ENCODE measurements at regions not wholly inside any gene's neighbourhood (a gene's known extent, or its start where the extent isn't known, plus 50 kb on each side); places are given as distances from the start of the nearest gene placed in this dataset.
A peak's percentile ranks its signal among the peaks of the same experiment; 100 is the strongest.

- no peak for DNase-seq (ENCODE audit: low read depth in 1 of 2, low spot score in 2 of 2)
- Histone ChIP-seq H3K56ac (replicated peaks; ENCODE audit: insufficient read length, low read depth, low read length) (no peak overlapping the region), H4K5ac (ENCODE audit: insufficient read length, low read depth, low read length) (no peak overlapping the region), H3K18ac (ENCODE audit: extremely low read depth, low read length) (0 out of 2 replicates have a peak overlapping the region, but pooled peaks have one; percentile 14), H3K4me2 (ENCODE audit: insufficient read depth in 1 of 2, low read depth in 2 of 2, low read length in 2 of 2) (peak overlapping the region in 1 of 2 experiments; percentile 15; a peak in 1 of 4 replicates), H4K20me1 (replicated peaks in 1 of 2; ENCODE audit: control insufficient read depth in 1 of 2, insufficient read depth in 2 of 2, low read length in 2 of 2) (no peaks in the 10 kb centered on the region), H3K4ac (replicated peaks; ENCODE audit: insufficient read length, low read depth, low read length) (no peak overlapping the region), H2BK20ac (ENCODE audit: low read length) (no peak overlapping the region), H4K91ac (replicated peaks; ENCODE audit: insufficient read length, low read length) (no peak overlapping the region), H4K8ac (ENCODE audit: extremely low read depth, insufficient read depth, low read length) (no peak overlapping the region), H3K27me3 (replicated peaks in 1 of 4; ENCODE audit: control insufficient read depth in 3 of 4, extremely low read depth in 1 of 4, insufficient read depth in 3 of 4, low read length in 3 of 4) (peaks cover 2 to 8% (median 6%) of the 10 kb centered on the region in 4 experiments; a peak in 4 of 7 replicates), H3K79me2 (ENCODE audit: control insufficient read depth in 1 of 2, insufficient read depth in 2 of 2, low read length in 2 of 2) (no peaks in the 10 kb centered on the region), H3K14ac (ENCODE audit: insufficient read length) (no peak overlapping the region), H2BK120ac (replicated peaks; ENCODE audit: low read depth, low read length) (no peak overlapping the region), H3K23ac (ENCODE audit: insufficient read length) (no peak overlapping the region), H2AK5ac (ENCODE audit: low read depth, low read length) (peak overlapping the region; percentile 19; the same call in 1 of the 2 replicates), H3K4me3 (ENCODE audit: extremely low read depth in 1 of 4, insufficient read depth in 2 of 4, low read depth in 3 of 4, low read length in 4 of 4) (no peak overlapping the region), H3K23me2 (ENCODE audit: low read depth, low read length) (no peaks in the 10 kb centered on the region), H3K36me3 (ENCODE audit: control insufficient read depth in 2 of 4, insufficient read depth in 4 of 4, low read length in 3 of 4) (no peaks in the 10 kb centered on the region), H3K79me1 (ENCODE audit: low read depth, low read length) (no peaks in the 10 kb centered on the region), H2BK5ac (ENCODE audit: low read depth, low read length) (no peak overlapping the region), H3K9me3 (ENCODE audit: insufficient read depth in 2 of 2, low read depth in 1 of 2, low read length in 1 of 2) (no peaks in the 10 kb centered on the region), H2AFZ (ENCODE audit: low read length) (no peak overlapping the region; the same call in 1 of the 2 replicates), H3K27ac (ENCODE audit: low read depth, low read length) (no peak overlapping the region), H3K9ac (replicated peaks in 1 of 4; ENCODE audit: extremely low read depth in 1 of 4, low read depth in 3 of 4, low read length in 3 of 4) (no peak overlapping the region), H2BK15ac (ENCODE audit: low read length) (no peak overlapping the region), H2BK12ac (ENCODE audit: low read depth, low read length) (peak overlapping the region; percentile 21; the same call in 1 of the 2 replicates), H3K4me1 (replicated peaks in 1 of 4; ENCODE audit: control insufficient read depth in 3 of 4, insufficient read depth in 4 of 4, low read length in 3 of 4) (peaks cover 0 to 6% (median 4%) of the 10 kb centered on the region in 4 experiments; a peak in 3 of 7 replicates)
- POLR2A ChIA-PET (ENCODE audit: partially characterized antibody): no interaction called here
- FAIRE-seq: no peak
- CTCF ChIA-PET (ENCODE audit: partially characterized antibody): interaction anchor here (1.0 kb wide), 1 partner anchor 251 kb away, joined by 3 read pairs; no protein-coding TSS in a partner anchor
- 81% methylated on average over 5 of the region's 5 CpGs; no CpG with 5 or more reads in 1 of the 2 experiments for WGBS, 2 experiments (ENCODE audit: extremely low coverage in 1 of 2, insufficient coverage in 1 of 2, insufficient read length in 1 of 2, insufficient replicate concordance in 2 of 2, low coverage in 1 of 2, low lambda C conversion rate in 2 of 2, missing lambda C conversion rate in 1 of 2)
- TF ChIP-seq E2F6 (IDR thresholded peaks at IDR 0.05): no peak
- no peak for TF ChIP-seq BRCA1 (IDR thresholded peaks at IDR 0.05; ENCODE audit: low read depth, low read length)
- TF ChIP-seq HDAC6 (IDR thresholded peaks at IDR 0.05; ENCODE audit: low read depth, low read length): no peak
- no peak for TF ChIP-seq CBX5 (IDR thresholded peaks at IDR 0.05; ENCODE audit: low read depth, low read length)
- no peak for TF ChIP-seq BCL11A (IDR thresholded peaks at IDR 0.05; ENCODE audit: low read depth in 2 of 2, low read length in 2 of 2)
- no peak for TF ChIP-seq GABPA (IDR thresholded peaks at IDR 0.05; ENCODE audit: borderline replicate concordance, insufficient read depth, low read length)
- no peak for TF ChIP-seq ASH2L (IDR thresholded peaks at IDR 0.05; ENCODE audit: low read length)
- no peak for TF ChIP-seq TEAD4 (IDR thresholded peaks at IDR 0.05; ENCODE audit: low read depth, low read length)
- no peak for TF ChIP-seq PHF8 (conservative IDR thresholded peaks at IDR 0.05; ENCODE audit: low read depth, low read length)
- TF ChIP-seq YY1 (IDR thresholded peaks at IDR 0.05; ENCODE audit: low read depth, low read length): no peak
- no peak for TF ChIP-seq CEBPB (IDR thresholded peaks at IDR 0.05; ENCODE audit: low read depth, low read length)
- no peak for TF ChIP-seq USF2 (IDR thresholded peaks at IDR 0.05; ENCODE audit: low read length)
- TF ChIP-seq RXRA (IDR thresholded peaks at IDR 0.05; ENCODE audit: insufficient read depth, low read depth, low read length): no peak
Measured at GRCh38 chr1:96487971-96488370, 233.6 kb upstream of the PTBP2 start.

Data from H1 (cell line).